H1 (cell line): ENCODE measurements at regions not wholly inside any gene's neighbourhood (a gene's known extent, or its start where the extent isn't known, plus 50 kb on each side); places are given as distances from the start of the nearest gene placed in this dataset.

Experiments used
- CTCF ChIA-PET: fragments of 300-600 bp; sonication (Branson Sonifier 250); formaldehyde crosslinking; loops from one replicate; lab custom pipeline; 2021; ENCODE audit not compliant: partially characterized antibody; lab: Charles Lee
- POLR2A ChIA-PET: fragments of 300-600 bp; sonication (Branson Sonifier 250); formaldehyde crosslinking; loops from one replicate; lab custom pipeline; 2021; ENCODE audit warnings: inconsistent platforms; ENCODE audit not compliant: partially characterized antibody; lab: Charles Lee
- DNase-seq, 2 experiments: peaks; one replicate each; pipeline versions ENCODE4 v3.0.0 to v3.0.0-alpha.2; 2010 to 2022; ENCODE audit warnings: low spot score in 2 of 2, low read depth in 1 of 2, mixed read lengths in 1 of 2
- FAIRE-seq: peaks from 2 replicates; lab custom pipeline; 2011; peaks lifted over from hg19 to GRCh38; lab: Jason Lieb, UNC
- H2AFZ ChIP-seq: 2 replicates; pipeline ENCODE4 v1.8.1; 2012; ENCODE audit warnings: low read length, inconsistent platforms
- H2AK5ac ChIP-seq: 2 replicates; pipeline ENCODE4 v1.6.1; 2013; ENCODE audit warnings: low read depth, low read length
- H2BK120ac ChIP-seq: replicated peaks from 2 replicates; pipeline ENCODE3; 2013; ENCODE audit warnings: low read depth, low read length, inconsistent platforms
- H2BK12ac ChIP-seq: 2 replicates; pipeline ENCODE4 v1.6.1; 2013; ENCODE audit warnings: low read depth, low read length
- H2BK15ac ChIP-seq: 2 replicates; pipeline ENCODE4 v1.6.1; 2013; ENCODE audit warnings: low read length
- H2BK20ac ChIP-seq: 2 replicates; pipeline ENCODE4 v1.6.1; 2013; ENCODE audit warnings: low read length
- H2BK5ac ChIP-seq: 2 replicates; pipeline ENCODE4 v1.6.1; 2013; ENCODE audit warnings: low read depth, low read length
- H3K14ac ChIP-seq: 2 replicates; pipeline ENCODE4 v1.6.1; 2013; ENCODE audit warnings: inconsistent platforms; ENCODE audit not compliant: insufficient read length
- H3K18ac ChIP-seq: 2 replicates; pipeline ENCODE4 v1.6.1; 2013; ENCODE audit warnings: low read length; ENCODE audit errors: extremely low read depth
- H3K23ac ChIP-seq: 2 replicates; pipeline ENCODE4 v1.6.1; 2013; ENCODE audit warnings: inconsistent platforms; ENCODE audit not compliant: insufficient read length
- H3K23me2 ChIP-seq: 2 replicates; pipeline ENCODE4 v1.6.1; 2013; ENCODE audit warnings: low read depth, low read length
- H3K27ac ChIP-seq: 2 replicates; pipeline ENCODE4 v1.6.1; 2011; ENCODE audit warnings: low read depth, low read length, inconsistent platforms
- H3K27me3 ChIP-seq, 4 experiments: replicated peaks in 1 of 4; 1 replicate in 1 of 4; 2 replicates in 3 of 4; pipeline versions ENCODE4 v1.6.1 to v1.8.1; 2011 to 2013; ENCODE audit warnings: low read length in 3 of 4, mild to moderate bottlenecking in 3 of 4, inconsistent platforms in 2 of 4, mixed read lengths in 2 of 4, moderate library complexity in 1 of 4; ENCODE audit not compliant: control insufficient read depth in 3 of 4, insufficient read depth in 3 of 4; ENCODE audit errors: extremely low read depth in 1 of 4
- H3K36me3 ChIP-seq, 4 experiments: 2 replicates each; pipeline versions ENCODE4 v1.6.1 to v1.8.1; 2011 to 2013; ENCODE audit warnings: mild to moderate bottlenecking in 4 of 4, low read length in 3 of 4, moderate library complexity in 2 of 4, control low read depth in 1 of 4, inconsistent platforms in 1 of 4; ENCODE audit not compliant: insufficient read depth in 4 of 4, control insufficient read depth in 2 of 4
- H3K4ac ChIP-seq: replicated peaks from 2 replicates; pipeline ENCODE3; 2013; ENCODE audit warnings: low read length, low read depth, mixed read lengths, inconsistent platforms; ENCODE audit not compliant: insufficient read length
- H3K4me1 ChIP-seq, 4 experiments: replicated peaks in 1 of 4; 1 replicate in 1 of 4; 2 replicates in 3 of 4; pipeline versions ENCODE4 v1.6.1 to v1.8.1; 2011 to 2013; ENCODE audit warnings: low read length in 3 of 4, inconsistent platforms in 2 of 4, mixed read lengths in 1 of 4; ENCODE audit not compliant: insufficient read depth in 4 of 4, control insufficient read depth in 3 of 4
- H3K4me2 ChIP-seq, 2 experiments: 2 replicates each; pipeline versions ENCODE4 v1.6.1 to v1.8.1; 2011 to 2013; ENCODE audit warnings: low read depth in 2 of 2, low read length in 2 of 2, control low read depth in 1 of 2, inconsistent platforms in 1 of 2, mild to moderate bottlenecking in 1 of 2; ENCODE audit not compliant: insufficient read depth in 1 of 2
- H3K4me3 ChIP-seq, 4 experiments: fragments of 200-600, 300-600 bp in 1 of 4; sonication (generic), shearing (Covaris generic), sonication (Bioruptor Twin) in 1 of 4; 2 replicates each; pipeline versions ENCODE4 v1.5.1 to v1.8.1; 2011 to 2016; ENCODE audit warnings: low read length in 4 of 4, low read depth in 3 of 4, control low read depth in 2 of 4, inconsistent platforms in 2 of 4, mild to moderate bottlenecking in 2 of 4, mixed read lengths in 1 of 4, moderate library complexity in 1 of 4; ENCODE audit not compliant: insufficient read depth in 2 of 4; ENCODE audit errors: extremely low read depth in 1 of 4
- H3K56ac ChIP-seq: replicated peaks from 2 replicates; pipeline ENCODE3; 2013; ENCODE audit warnings: low read depth, mild to moderate bottlenecking, mixed read lengths, low read length, inconsistent platforms; ENCODE audit not compliant: insufficient read length
- H3K79me1 ChIP-seq: 2 replicates; pipeline ENCODE4 v1.6.1; 2013; ENCODE audit warnings: low read depth, low read length, control low read depth
- H3K79me2 ChIP-seq, 2 experiments: 2 replicates each; pipeline versions ENCODE4 v1.6.1 to v1.8.1; 2012 to 2013; ENCODE audit warnings: low read length in 2 of 2, mild to moderate bottlenecking in 2 of 2, inconsistent platforms in 1 of 2; ENCODE audit not compliant: insufficient read depth in 2 of 2, control insufficient read depth in 1 of 2
- H3K9ac ChIP-seq, 4 experiments: replicated peaks in 1 of 4; 1 replicate in 1 of 4; 2 replicates in 3 of 4; pipeline versions ENCODE4 v1.6.1 to v1.8.1; 2011 to 2013; ENCODE audit warnings: low read depth in 3 of 4, low read length in 3 of 4, control low read depth in 2 of 4, mild to moderate bottlenecking in 2 of 4, moderate library complexity in 2 of 4, inconsistent platforms in 1 of 4; ENCODE audit errors: extremely low read depth in 1 of 4
- H3K9me3 ChIP-seq, 2 experiments: 2 replicates each; pipeline versions ENCODE4 v1.6.1 to v1.8.1; 2012 to 2013; ENCODE audit warnings: mild to moderate bottlenecking in 2 of 2, moderate library complexity in 2 of 2, control low read depth in 1 of 2, inconsistent platforms in 1 of 2, low read depth in 1 of 2, low read length in 1 of 2, mixed read lengths in 1 of 2; ENCODE audit not compliant: insufficient read depth in 2 of 2
- H4K20me1 ChIP-seq, 2 experiments: replicated peaks in 1 of 2; 2 replicates each; pipeline versions ENCODE3 to v1.8.1; 2011 to 2013; ENCODE audit warnings: inconsistent platforms in 2 of 2, low read length in 2 of 2, mild to moderate bottlenecking in 1 of 2; ENCODE audit not compliant: insufficient read depth in 2 of 2, control insufficient read depth in 1 of 2
- H4K5ac ChIP-seq: 2 replicates; pipeline ENCODE4 v1.6.1; 2013; ENCODE audit warnings: low read length, low read depth, mixed read lengths, inconsistent platforms; ENCODE audit not compliant: insufficient read length
- H4K8ac ChIP-seq: 2 replicates; pipeline ENCODE4 v1.8.0; 2013; ENCODE audit warnings: mild to moderate bottlenecking, moderate library complexity, low read length, inconsistent platforms; ENCODE audit not compliant: insufficient read depth; ENCODE audit errors: extremely low read depth
- H4K91ac ChIP-seq: replicated peaks from 2 replicates; pipeline ENCODE3; 2013; ENCODE audit warnings: low read length, mixed read lengths, inconsistent platforms; ENCODE audit not compliant: insufficient read length
- BACH1 ChIP-seq: IDR thresholded peaks from 2 replicates; pipeline ENCODE4 v1.6.1; 2012; ENCODE audit warnings: low read length, improper control_type of control experiment
- BRCA1 ChIP-seq: IDR thresholded peaks from 2 replicates; pipeline ENCODE4 v1.6.1; 2012; ENCODE audit warnings: low read depth, low read length, improper control_type of control experiment
- EZH2 ChIP-seq: fragments of 200-600 bp; sonication (generic); IDR thresholded peaks from 2 replicates; pipeline ENCODE4 v1.7.1; 2012; ENCODE audit warnings: low read depth, mild to moderate bottlenecking, moderate library complexity, low read length, inconsistent platforms; ENCODE audit not compliant: severe bottlenecking
- GTF2F1 ChIP-seq: IDR thresholded peaks from 2 replicates; pipeline ENCODE4 v1.6.1; 2012; ENCODE audit warnings: low read depth, low read length, improper control_type of control experiment, borderline replicate concordance
- JUND ChIP-seq: IDR thresholded peaks from 2 replicates; pipeline ENCODE4 v1.6.1; 2011; ENCODE audit warnings: mild to moderate bottlenecking, improper control_type of control experiment, low read length
- KDM4A ChIP-seq: IDR thresholded peaks from one replicate; pipeline ENCODE4 v1.7.1; 2012; ENCODE audit warnings: low read depth, mild to moderate bottlenecking, moderate library complexity, low read length, inconsistent platforms; ENCODE audit not compliant: severe bottlenecking
- NRF1 ChIP-seq: IDR thresholded peaks from 2 replicates; pipeline ENCODE4 v1.6.1; 2011; ENCODE audit warnings: mild to moderate bottlenecking, low read depth, low read length, improper control_type of control experiment
- POLR2A ChIP-seq, 2 experiments: IDR thresholded peaks; 1 replicate in 1 of 2; 2 replicates in 1 of 2; pipeline ENCODE4 v1.6.1; 2011; ENCODE audit warnings: low read depth in 2 of 2, low read length in 2 of 2, mild to moderate bottlenecking in 2 of 2; ENCODE audit errors: control extremely low read depth in 1 of 2
- RAD21 ChIP-seq, 2 experiments: IDR thresholded peaks in 1 of 2; conservative IDR thresholded peaks in 1 of 2; 2 replicates each; pipeline ENCODE4 v1.6.1; 2011; ENCODE audit warnings: low read depth in 2 of 2, low read length in 2 of 2, improper control_type of control experiment in 1 of 2, inconsistent platforms in 1 of 2, mild to moderate bottlenecking in 1 of 2, moderate library complexity in 1 of 2
- RBBP5 ChIP-seq: IDR thresholded peaks from 2 replicates; pipeline ENCODE4 v1.7.1; 2012; ENCODE audit warnings: low read depth, mild to moderate bottlenecking, inconsistent platforms, low read length, moderate library complexity, borderline replicate concordance
- SIX5 ChIP-seq: IDR thresholded peaks from 2 replicates; pipeline ENCODE4 v1.6.1; 2011; ENCODE audit warnings: mild to moderate bottlenecking, low read depth, low read length
- SRF ChIP-seq: IDR thresholded peaks from 2 replicates; pipeline ENCODE4 v1.6.1; 2011; ENCODE audit warnings: mild to moderate bottlenecking, low read depth, low read length, moderate library complexity
- SUZ12 ChIP-seq: fragments of 200-600 bp; sonication (generic); IDR thresholded peaks from 2 replicates; pipeline ENCODE4 v1.6.1; 2012; ENCODE audit warnings: mild to moderate bottlenecking, inconsistent platforms, low read length, moderate library complexity, mixed read lengths
- TBP ChIP-seq: IDR thresholded peaks from 2 replicates; pipeline ENCODE4 v1.6.1; 2011; ENCODE audit warnings: low read depth, low read length, improper control_type of control experiment
- YY1 ChIP-seq: IDR thresholded peaks from 2 replicates; pipeline ENCODE4 v1.6.1; 2011; ENCODE audit warnings: low read depth, mild to moderate bottlenecking, low read length
- WGBS, 2 experiments: shearing (Covaris generic) in 1 of 2; methylation state at CpG; one replicate each; pipeline versions ENCODE4 v1.1.6 to v1.1.7; 2013 to 2015; ENCODE audit warnings: low lambda C conversion rate in 2 of 2, mixed read lengths in 2 of 2, inconsistent platforms in 1 of 2, low coverage in 1 of 2, missing lambda C conversion rate in 1 of 2; ENCODE audit not compliant: insufficient replicate concordance in 2 of 2, insufficient coverage in 1 of 2, insufficient read length in 1 of 2; ENCODE audit errors: extremely low coverage in 1 of 2, missing lambda C conversion rate in 1 of 2; 5-methylcytosine and 5-hydroxymethylcytosine counted together

DNA sequence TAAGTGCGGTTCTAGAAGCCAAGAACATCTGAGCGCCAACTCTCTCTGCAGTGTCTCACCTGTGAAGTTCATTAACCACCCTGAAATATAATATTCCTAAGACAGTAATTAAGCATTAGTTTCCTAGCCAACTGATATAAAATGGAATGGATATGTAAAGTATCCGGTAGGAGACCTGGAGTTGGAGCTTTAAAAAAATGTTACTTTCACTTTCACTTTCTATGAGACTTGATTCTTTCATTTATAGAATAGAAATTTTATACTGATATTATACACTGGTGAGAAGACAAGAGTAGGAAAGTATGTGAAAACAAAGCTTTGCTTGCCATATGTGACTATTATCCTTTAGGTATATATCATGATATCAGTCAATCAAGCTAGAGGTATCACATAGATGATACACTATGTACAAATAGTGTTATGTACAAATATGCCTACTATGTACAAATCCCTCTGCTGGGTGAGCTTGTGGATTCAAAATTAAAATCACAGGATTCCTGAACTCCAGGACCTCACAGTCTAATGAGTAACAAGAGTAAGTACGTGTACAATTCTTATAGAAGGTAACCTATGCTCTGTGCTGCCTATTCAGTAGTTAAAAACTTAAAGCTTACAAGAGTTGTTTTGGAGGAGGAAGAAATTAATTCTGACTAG, 934.2 kb downstream of the TTLL7 start:
- Histone ChIP-seq H3K4me2 (no peak overlapping the region), H3K4ac (no peak overlapping the region), H4K20me1 (no peaks in the 10 kb centered on the region), H2BK12ac (no peak overlapping the region), H4K5ac (no peak overlapping the region), H3K23me2 (no peaks in the 10 kb centered on the region), H3K9ac (no peak overlapping the region), H3K27me3 (no peaks in the 10 kb centered on the region), H2BK120ac (no peak overlapping the region), H4K91ac (no peak overlapping the region), H3K23ac (no peak overlapping the region), H3K79me2 (no peaks in the 10 kb centered on the region), H2BK5ac (no peak overlapping the region), H2AFZ (no peak overlapping the region), H3K27ac (no peak overlapping the region), H3K79me1 (no peaks in the 10 kb centered on the region; the same call in 1 of the 2 replicates), H2AK5ac (no peak overlapping the region), H3K4me1 (peaks cover 0 to 2% (median 0%) of the 10 kb centered on the region in 4 experiments; a peak in 1 of 7 replicates), H2BK15ac (no peak overlapping the region), H3K18ac (no peak overlapping the region), H3K9me3 (no peaks in the 10 kb centered on the region), H4K8ac (no peak overlapping the region), H3K14ac (no peak overlapping the region), H3K56ac (no peak overlapping the region), H3K36me3 (no peaks in the 10 kb centered on the region), H3K4me3 (no peak overlapping the region), H2BK20ac (no peak overlapping the region)
- DNase-seq (no peak), FAIRE-seq (no peak)
- POLR2A ChIA-PET, result interaction anchor here (1.1 kb wide), 1 partner anchor 10 kb away, joined by 3 read pairs; no protein-coding TSS in a partner anchor
- WGBS, 2 experiments, result 84% methylated on average over 4 of the region's 4 CpGs; no CpG with 5 or more reads in 1 of the 2 experiments
- CTCF ChIA-PET, result interaction anchor here (0.6 kb wide), 1 partner anchor 289 kb away, joined by 3 read pairs; no protein-coding TSS in a partner anchor
- no peak for TF ChIP-seq EZH2
- no peak for TF ChIP-seq SUZ12
- no peak for TF ChIP-seq RAD21 (IDR thresholded peaks at IDR 0.05 in 1 of 2, conservative IDR thresholded peaks at IDR 0.05 in 1 of 2; ENCODE audit: low read depth in 2 of 2, low read length in 2 of 2)
- TF ChIP-seq GTF2F1, result no peak
- no peak for TF ChIP-seq SIX5
- TF ChIP-seq RBBP5, result no peak
- no peak for TF ChIP-seq BACH1
- TF ChIP-seq JUND, result no peak
- TF ChIP-seq NRF1, result no peak
- no peak for TF ChIP-seq SRF
- no peak for TF ChIP-seq KDM4A
- no peak for TF ChIP-seq YY1
- TF ChIP-seq POLR2A (IDR thresholded peaks at IDR 0.05; ENCODE audit: control extremely low read depth in 1 of 2, low read depth in 2 of 2, low read length in 2 of 2), result no peak
- TF ChIP-seq BRCA1, result no peak
- TF ChIP-seq TBP, result no peak
